ENCODE measurements at regions not wholly inside any gene's neighbourhood (a gene's known extent, or its start where the extent isn't known, plus 50 kb on each side); places are given as distances from the start of the nearest gene placed in this dataset.

DNA sequence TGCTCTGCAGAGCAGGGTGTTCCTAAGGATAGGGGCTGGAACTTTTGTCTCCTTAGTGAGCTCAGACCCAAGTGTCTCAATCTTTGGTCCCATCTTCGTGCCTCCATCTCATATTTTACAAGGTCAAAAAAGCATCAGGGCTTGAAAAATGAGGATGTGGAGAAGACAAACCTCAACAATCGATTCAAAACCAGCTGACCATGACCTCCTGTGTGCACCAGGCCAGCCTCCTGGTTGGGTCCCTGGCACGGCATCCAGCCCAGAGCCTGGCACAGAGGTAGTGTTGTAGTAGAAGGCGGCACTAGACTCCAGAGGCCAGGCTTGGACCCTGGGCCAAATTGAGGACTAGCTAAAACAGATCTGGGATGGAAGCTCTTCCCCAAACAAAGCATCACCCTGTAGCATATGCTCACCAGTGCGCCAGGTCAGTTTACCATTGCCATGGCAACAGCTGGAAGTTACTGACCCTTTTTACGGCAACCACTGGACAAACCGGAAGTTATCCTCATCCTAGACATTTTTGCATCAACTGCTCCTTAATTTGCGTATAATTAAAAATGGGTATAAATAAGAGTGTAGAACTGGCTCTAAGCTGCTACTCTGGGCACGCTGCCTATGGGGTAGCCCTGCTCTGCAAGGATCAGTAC lies 69.3 kb upstream of the BLCAP start:
- no peak for DNase-seq

GRCh38 chr20:37596168-37596567 lies 68.5 kb upstream of the BLCAP start:
- DNase-seq = no peak

- no peak for DNase-seq
These were observed 66.0 kb upstream of the BLCAP start for GRCh38 chr20:37593710-37594109.

GRCh38 chr20:37590938-37591490 lies 63.3 kb upstream of the BLCAP start:
- DNase-seq = no peak

DNA sequence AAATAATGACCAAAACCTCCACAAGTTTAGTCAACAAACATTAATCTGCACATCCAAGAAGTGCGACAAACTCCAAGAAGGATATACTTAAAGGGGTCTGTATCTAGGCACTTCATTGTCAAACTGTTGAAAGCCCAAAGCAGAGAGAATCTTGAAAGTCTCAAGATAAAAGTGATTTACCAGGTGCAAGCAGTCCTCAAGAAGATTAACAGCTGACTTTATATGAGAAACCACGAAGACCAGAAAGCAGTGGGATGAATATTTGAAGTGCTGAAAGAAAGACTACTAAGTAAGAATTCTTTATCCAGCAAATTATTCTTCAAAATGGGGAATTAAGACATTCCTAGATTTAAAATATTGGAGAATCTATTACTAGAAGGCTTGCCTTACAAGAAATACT lies 58.4 kb upstream of the BLCAP start:
- DNase-seq = no peak

DNA sequence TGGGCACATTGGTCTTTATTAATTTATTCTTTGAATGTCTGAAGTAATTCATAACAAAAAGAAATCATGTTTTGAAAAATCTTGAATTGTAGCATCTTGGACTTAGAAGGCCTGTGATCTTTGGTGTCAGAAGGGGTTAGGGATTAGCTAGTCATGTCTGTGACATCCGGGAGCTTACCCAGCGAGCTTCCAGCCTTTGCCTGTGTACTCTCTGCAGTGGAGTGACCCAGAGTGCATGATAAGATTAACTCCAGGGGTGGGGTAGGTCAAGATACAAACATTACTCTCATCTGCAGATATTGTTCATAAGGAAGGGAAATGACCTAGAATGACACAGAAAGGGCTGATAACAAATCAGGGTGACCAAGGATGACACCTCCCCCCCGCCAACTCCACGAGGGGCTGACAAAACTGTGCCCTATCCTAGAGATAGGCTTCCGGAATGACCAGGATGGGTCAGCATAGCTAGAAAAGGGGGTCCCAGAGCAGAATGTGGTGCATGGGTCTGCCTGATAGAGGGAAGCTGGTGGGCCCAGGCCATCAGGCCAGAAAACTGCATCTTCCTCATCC lies 56.6 kb upstream of the BLCAP start:
- no peak for DNase-seq

DNA sequence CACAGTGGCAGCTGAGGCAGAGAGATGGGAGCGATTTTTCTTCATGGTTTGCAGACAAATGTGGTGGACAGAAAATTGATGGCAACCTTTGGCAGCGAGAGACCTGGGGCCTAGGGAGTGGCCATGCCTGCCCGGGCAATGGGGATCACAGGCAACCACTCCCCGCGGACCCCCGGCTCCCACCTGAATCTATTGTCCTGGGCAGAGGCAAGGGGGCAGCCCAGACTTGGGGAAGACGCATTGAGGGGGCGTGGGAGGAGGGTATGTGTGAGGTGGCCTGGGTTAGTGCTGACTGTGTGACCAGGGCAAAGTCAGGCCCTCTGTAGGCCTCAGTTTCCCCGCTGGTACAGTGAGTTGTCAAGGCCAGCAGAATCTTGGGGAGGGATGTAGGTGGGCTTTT lies 53.6 kb upstream of the BLCAP start:
- no peak for DNase-seq

DNA sequence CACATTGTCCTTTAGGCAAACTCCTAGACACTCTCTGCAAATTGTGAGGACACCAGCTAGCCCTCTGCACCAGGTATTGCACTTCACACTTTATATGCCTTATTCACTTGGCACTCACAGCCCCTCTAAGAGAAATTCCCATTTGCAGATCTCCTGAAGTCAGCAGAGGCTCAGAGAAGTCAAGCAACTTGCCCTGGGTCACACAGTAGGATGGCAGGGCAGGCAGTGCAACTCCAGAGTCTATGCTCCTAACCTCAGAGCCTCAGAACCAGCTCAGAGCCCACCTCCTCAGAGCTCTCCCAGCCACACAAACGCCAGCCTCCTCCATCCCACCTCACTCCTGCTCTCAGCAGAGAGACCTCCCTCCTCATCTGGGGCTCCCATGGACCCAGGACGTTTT lies 52.4 kb upstream of the BLCAP start:
- DNase-seq = no peak

DNA sequence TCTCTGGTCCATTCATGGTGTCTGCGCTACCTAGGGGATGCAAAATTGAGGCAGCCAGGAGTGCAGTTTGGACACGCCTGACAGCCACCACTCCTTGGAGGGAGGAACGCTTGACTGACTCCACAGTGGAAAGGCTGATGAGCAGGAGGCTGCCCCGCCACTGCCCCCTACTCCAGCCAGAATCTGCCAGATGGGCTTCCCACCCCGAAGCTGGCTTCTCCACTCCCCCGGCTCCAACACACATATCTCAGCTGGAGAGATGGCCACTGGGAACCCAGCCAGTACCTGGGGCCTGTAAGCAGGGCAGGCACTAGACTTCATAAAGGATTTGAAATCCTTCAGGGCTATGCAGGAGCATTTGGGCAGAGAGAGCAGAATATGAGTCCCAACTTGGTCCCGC lies 51.4 kb upstream of the BLCAP start:
- no peak for DNase-seq

DNA sequence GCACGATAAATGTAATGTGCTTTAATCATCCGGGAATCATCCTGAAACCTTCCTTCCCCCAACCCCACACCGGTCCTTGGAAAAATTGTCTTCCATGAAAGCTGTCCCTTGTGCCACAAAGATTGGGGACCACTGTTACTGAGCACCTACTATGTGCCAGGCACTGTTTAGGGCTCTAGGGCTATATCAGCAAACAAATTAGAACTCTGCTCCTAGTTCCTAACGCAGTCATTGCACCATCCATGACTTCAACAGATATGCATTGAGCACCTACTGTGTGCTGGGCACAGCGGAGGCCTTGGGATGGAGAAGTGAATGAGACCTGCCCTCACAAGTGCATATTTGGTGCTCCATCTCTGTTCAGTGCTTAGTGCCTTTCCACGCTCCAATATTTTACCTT lies 50.3 kb upstream of the BLCAP start:
- DNase-seq = no peak
